ENCODE measurements at regions not wholly inside any gene's neighbourhood (a gene's known extent, or its start where the extent isn't known, plus 50 kb on each side); places are given as distances from the start of the nearest gene placed in this dataset.
A peak's percentile ranks its signal among the peaks of the same experiment; 100 is the strongest.

- Histone ChIP-seq H3K27me3 (no peaks in the 10 kb centered on the region), H3K4me3 (no peak overlapping the region), H3K9me3 (peaks cover 0 to 19% (median 0%) of the 10 kb centered on the region in 3 donors), H3K27ac (no peak overlapping the region), H3K4me1 (no peaks in the 10 kb centered on the region), H3K36me3 (no peaks in the 10 kb centered on the region)
- WGBS, 2 donors (ENCODE audit: low coverage in 1 of 2), result 89 to 93% methylated on average over 3 to 6 of the region's 7 CpGs
- ATAC-seq, result no peak
- TF ChIP-seq POLR2AphosphoS5 (IDR thresholded peaks at IDR 0.05), result no peak
- TF ChIP-seq, protein P1, sequence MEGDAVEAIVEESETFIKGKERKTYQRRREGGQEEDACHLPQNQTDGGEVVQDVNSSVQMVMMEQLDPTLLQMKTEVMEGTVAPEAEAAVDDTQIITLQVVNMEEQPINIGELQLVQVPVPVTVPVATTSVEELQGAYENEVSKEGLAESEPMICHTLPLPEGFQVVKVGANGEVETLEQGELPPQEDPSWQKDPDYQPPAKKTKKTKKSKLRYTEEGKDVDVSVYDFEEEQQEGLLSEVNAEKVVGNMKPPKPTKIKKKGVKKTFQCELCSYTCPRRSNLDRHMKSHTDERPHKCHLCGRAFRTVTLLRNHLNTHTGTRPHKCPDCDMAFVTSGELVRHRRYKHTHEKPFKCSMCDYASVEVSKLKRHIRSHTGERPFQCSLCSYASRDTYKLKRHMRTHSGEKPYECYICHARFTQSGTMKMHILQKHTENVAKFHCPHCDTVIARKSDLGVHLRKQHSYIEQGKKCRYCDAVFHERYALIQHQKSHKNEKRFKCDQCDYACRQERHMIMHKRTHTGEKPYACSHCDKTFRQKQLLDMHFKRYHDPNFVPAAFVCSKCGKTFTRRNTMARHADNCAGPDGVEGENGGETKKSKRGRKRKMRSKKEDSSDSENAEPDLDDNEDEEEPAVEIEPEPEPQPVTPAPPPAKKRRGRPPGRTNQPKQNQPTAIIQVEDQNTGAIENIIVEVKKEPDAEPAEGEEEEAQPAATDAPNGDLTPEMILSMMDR (IDR thresholded peaks at IDR 0.05), result no peak
- no peak for TF ChIP-seq EP300 (IDR thresholded peaks at IDR 0.05)
- TF ChIP-seq POLR2A (IDR thresholded peaks at IDR 0.05), result no peak
These were observed 105.3 kb upstream of the AMN1 start for GRCh38 chr12:31834150-31834549.

DNA sequence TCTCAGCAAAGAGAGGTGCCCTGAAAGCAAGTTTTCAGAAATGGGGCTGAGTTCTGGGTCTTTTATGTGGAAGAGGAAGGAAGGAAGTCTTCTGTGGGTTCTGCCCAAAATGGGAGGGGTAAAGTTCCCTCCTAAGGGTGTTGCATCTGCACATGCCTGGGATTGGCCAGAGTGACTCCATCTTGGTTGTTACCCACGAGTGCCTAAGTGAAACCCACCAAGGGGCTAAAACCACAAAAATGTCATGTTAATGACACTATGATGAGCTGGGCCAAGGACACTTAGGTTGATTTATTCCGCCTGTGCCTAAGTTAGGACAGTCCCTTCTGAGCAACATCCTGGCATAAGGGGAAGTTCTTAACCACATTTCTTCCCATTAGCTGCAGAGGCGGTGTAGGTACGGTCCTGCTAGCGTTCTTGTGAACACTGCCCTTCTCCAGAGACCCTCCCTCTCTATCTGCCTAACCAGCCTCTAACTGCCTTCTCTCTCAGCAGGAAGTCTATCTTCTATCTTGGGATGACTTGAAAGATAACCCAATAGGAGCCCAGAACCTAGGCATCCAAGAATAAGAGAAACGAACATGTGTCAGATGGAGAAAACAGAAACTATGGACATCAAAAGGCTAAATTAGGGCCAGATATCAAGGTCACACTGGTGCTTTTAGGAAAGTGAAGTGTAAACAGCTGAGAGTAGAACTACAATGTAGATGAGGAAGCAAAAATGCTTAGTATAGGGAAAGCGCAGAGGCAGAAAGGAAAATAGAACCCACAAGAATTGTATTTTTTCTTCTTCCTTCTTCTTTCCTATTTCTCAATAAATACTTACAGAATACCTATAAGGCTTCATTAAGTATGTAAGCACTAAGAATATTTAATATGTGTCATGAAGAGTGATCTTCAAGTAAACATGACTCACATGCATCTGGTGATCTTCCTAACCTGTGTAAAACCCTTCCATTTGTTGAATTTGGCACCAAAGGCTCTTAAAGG lies 104.2 kb upstream of the AMN1 start:
- no peaks in the 10 kb centered on the region for H3K4me1 ChIP-seq
- no peaks in the 10 kb centered on the region for H3K36me3 ChIP-seq
- H3K4me3 ChIP-seq, result no peak overlapping the region
- no peak for ATAC-seq
- peaks cover 0 to 14% (median 0%) of the 10 kb centered on the region in 3 donors for H3K9me3 ChIP-seq
- H3K27ac ChIP-seq, result peak overlapping the region in 1 of 4 donors; percentile 10
- no peaks in the 10 kb centered on the region for H3K27me3 ChIP-seq
- TF ChIP-seq EP300 (IDR thresholded peaks at IDR 0.05) (no peak), POLR2A (IDR thresholded peaks at IDR 0.05) (no peak), POLR2AphosphoS5 (IDR thresholded peaks at IDR 0.05) (no peak)
- TF ChIP-seq, protein P1 (IDR thresholded peaks at IDR 0.05), result no peak
- WGBS, 2 donors (ENCODE audit: low coverage in 1 of 2), result 84 to 89% methylated on average over 3 to 5 of the region's 7 CpGs

- 83 to 86% methylated on average over 2 of the region's 2 CpGs for WGBS, 2 donors (ENCODE audit: low coverage in 1 of 2)
- Histone ChIP-seq H3K9me3 (peaks cover 0 to 23% (median 0%) of the 10 kb centered on the region in 3 donors), H3K4me3 (no peak overlapping the region), H3K27me3 (no peaks in the 10 kb centered on the region), H3K27ac (no peak overlapping the region), H3K36me3 (no peaks in the 10 kb centered on the region), H3K4me1 (no peaks in the 10 kb centered on the region)
- TF ChIP-seq EP300 (IDR thresholded peaks at IDR 0.05), result no peak
- TF ChIP-seq POLR2A (IDR thresholded peaks at IDR 0.05), result no peak
- TF ChIP-seq, protein P1 (IDR thresholded peaks at IDR 0.05), result no peak
- TF ChIP-seq POLR2AphosphoS5 (IDR thresholded peaks at IDR 0.05), result no peak
- no peak for ATAC-seq
These were observed 99.2 kb upstream of the AMN1 start for GRCh38 chr12:31828071-31828470.

- H3K36me3 ChIP-seq, result no peaks in the 10 kb centered on the region
- no peaks in the 10 kb centered on the region for H3K4me1 ChIP-seq
- ATAC-seq, result no peak
- no peaks in the 10 kb centered on the region for H3K27me3 ChIP-seq
- H3K27ac ChIP-seq, result no peak overlapping the region
- no peak for TF ChIP-seq POLR2A (IDR thresholded peaks at IDR 0.05)
- TF ChIP-seq, protein P1 (IDR thresholded peaks at IDR 0.05), result no peak
- TF ChIP-seq EP300 (IDR thresholded peaks at IDR 0.05), result no peak
- no peak for TF ChIP-seq POLR2AphosphoS5 (IDR thresholded peaks at IDR 0.05)
- H3K9me3 ChIP-seq, result peaks cover 0 to 23% (median 0%) of the 10 kb centered on the region in 3 donors
- H3K4me3 ChIP-seq, result no peak overlapping the region
These were observed 93.9 kb upstream of the AMN1 start for GRCh38 chr12:31822761-31823160.

DNA sequence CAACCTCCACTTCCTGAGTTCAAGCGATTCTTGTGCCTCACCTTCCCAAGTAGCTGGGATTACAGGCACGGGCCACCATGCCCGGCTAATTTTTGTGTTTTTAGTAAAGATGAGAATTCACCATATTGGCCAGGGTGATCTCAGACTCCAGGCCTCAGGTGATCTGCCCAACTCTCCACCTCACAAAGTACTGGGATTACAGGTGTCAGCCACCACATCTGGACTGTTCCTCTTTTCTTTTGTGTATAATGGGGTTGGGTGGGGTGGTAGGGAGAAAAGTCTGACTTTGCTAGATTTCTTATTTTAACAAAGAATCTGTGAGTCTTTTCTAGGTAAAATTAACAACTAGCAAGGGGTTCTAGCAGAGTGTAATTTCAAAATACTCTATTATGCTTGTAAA lies 92.7 kb upstream of the AMN1 start:
- no peaks in the 10 kb centered on the region for H3K36me3 ChIP-seq
- 100% methylated on average over 1 of the region's 3 CpGs; no CpG with 5 or more reads in 1 of the 2 donors for WGBS, 2 donors (ENCODE audit: low coverage in 1 of 2)
- H3K27me3 ChIP-seq, result no peaks in the 10 kb centered on the region
- H3K9me3 ChIP-seq, result peaks cover 0 to 20% (median 0%) of the 10 kb centered on the region in 3 donors
- no peak overlapping the region for H3K27ac ChIP-seq
- H3K4me1 ChIP-seq, result no peaks in the 10 kb centered on the region
- no peak overlapping the region for H3K4me3 ChIP-seq
- no peak for TF ChIP-seq POLR2A (IDR thresholded peaks at IDR 0.05)
- TF ChIP-seq EP300 (IDR thresholded peaks at IDR 0.05), result no peak
- ATAC-seq, result no peak
